ENCODE measurements at regions not wholly inside any gene's neighbourhood (a gene's known extent, or its start where the extent isn't known, plus 50 kb on each side); places are given as distances from the start of the nearest gene placed in this dataset.

DNA sequence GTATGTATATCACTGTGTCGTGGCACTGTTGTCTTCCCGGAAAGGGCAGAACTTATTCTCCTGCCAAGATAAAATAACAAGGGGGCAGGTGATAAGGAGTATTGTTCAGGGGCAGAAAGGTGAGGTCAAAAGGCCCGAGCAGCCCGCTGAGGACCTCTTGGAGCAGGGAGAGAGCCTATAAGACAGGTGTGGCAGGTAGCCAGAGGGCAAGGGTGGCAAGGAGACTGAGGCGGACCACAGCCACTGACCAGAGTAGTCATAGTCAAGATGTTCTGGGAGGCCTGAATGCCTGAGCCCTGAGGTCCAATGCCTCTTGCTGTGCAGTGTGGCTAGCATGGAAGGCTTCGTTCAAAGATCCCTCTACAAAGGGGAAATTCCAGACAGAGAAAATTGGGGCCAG lies 172.3 kb upstream of the CHRNA7 start:
- H3K27ac ChIP-seq: no peak overlapping the region
- no peak for ATAC-seq
- H3K36me3 ChIP-seq: no peaks in the 10 kb centered on the region
- intact Hi-C loops (cut with DNase I): no loop called here
- peaks cover 4% of the 10 kb centered on the region for H3K9me3 ChIP-seq
- H3K27me3 ChIP-seq: no peaks in the 10 kb centered on the region
- TF ChIP-seq CTCF (IDR thresholded peaks at IDR 0.05): no peak
- no peak overlapping the region for H3K4me3 ChIP-seq
- DNase-seq: no peak
- H3K4me1 ChIP-seq: no peaks in the 10 kb centered on the region

DNA sequence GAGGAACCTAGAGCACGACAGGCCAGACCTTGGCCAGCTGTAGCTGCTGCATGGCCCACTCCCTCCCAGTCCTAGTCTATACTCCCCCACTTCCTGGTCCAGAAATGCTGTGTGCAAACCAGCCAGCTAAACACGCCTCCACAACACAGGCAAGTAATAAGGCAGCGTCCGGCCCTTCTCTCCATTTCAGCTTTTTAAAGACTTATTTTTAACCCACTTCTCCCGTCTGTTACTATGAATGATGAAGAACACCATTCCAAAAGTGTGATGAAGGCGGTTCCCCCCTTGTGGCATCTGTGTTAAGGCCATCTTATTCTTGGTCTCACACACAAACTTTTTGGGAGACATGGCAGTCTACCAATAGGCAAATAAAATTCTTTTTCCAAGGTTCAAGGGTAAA lies 164.1 kb upstream of the CHRNA7 start:
- intact Hi-C loops (cut with DNase I): no loop called here
- Histone ChIP-seq H3K9me3 (no peaks in the 10 kb centered on the region), H3K27ac (no peak overlapping the region), H3K27me3 (no peaks in the 10 kb centered on the region), H3K36me3 (no peaks in the 10 kb centered on the region), H3K4me1 (peaks cover 7% of the 10 kb centered on the region), H3K4me3 (no peak overlapping the region)
- no peak for ATAC-seq
- no peak for DNase-seq
- no peak for TF ChIP-seq CTCF (IDR thresholded peaks at IDR 0.05)

DNA sequence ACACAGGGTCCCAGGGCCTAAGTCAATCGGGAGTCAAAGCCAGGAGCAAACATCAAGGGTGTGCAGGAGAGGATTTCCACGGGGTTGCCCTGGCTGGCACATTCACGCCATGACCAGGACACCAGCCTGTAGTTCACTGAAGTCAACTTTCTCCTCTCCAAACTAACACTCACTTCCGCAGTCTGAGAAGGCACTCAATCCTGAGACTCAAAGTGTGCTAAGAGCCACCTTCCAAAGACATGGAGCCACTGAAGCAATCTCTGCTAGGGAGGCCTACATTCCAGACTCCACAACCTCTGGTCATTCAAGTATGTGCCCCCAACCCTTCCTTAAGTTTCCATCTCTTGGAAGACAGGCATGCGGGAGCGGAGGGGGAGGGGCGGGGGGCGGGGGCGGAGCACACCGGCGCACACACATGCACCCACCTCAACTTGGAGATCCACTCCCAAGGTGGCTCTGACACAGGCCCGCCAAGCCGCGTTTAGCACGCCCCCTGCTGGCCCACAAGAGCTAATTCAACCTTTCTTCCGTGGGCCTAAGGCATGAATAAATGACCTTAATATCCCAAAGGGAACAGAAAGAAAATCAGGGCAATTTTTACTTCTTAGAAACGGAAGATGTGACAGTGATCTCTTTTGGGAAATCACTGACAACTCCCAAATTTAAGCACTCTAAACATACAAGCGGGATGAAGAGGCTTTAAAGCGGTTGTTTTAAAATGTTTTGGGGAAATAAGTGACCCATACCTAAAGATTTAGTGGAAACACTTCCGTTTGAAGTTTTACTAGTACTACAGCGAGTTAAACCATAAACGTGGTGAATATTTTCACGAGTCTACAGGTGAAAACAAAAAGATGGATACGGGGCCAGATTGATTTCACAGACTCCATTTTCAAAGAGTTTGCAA lies 162.5 kb upstream of the CHRNA7 start:
- Histone ChIP-seq H3K4me1 (peaks cover 7% of the 10 kb centered on the region), H3K27ac (no peak overlapping the region), H3K36me3 (no peaks in the 10 kb centered on the region), H3K9me3 (no peaks in the 10 kb centered on the region), H3K27me3 (no peaks in the 10 kb centered on the region), H3K4me3 (no peak overlapping the region)
- peak; percentile 87 for TF ChIP-seq CTCF (IDR thresholded peaks at IDR 0.05)
- DNase-seq: peak; percentile 73
- intact Hi-C loops (cut with DNase I): no loop called here
- peak; percentile 63 for ATAC-seq

- Histone ChIP-seq H3K4me3 (peak overlapping the region; percentile 39), H3K27me3 (no peaks in the 10 kb centered on the region), H3K9me3 (no peaks in the 10 kb centered on the region), H3K27ac (no peak overlapping the region), H3K36me3 (no peaks in the 10 kb centered on the region), H3K4me1 (peaks cover 7% of the 10 kb centered on the region)
- peak; percentile 2 for ATAC-seq
- TF ChIP-seq CTCF (IDR thresholded peaks at IDR 0.05): no peak
- intact Hi-C loops (cut with DNase I): no loop called here
- DNase-seq: no peak
These were observed 160.5 kb upstream of the CHRNA7 start for GRCh38 chr15:31869686-31870307.

DNA sequence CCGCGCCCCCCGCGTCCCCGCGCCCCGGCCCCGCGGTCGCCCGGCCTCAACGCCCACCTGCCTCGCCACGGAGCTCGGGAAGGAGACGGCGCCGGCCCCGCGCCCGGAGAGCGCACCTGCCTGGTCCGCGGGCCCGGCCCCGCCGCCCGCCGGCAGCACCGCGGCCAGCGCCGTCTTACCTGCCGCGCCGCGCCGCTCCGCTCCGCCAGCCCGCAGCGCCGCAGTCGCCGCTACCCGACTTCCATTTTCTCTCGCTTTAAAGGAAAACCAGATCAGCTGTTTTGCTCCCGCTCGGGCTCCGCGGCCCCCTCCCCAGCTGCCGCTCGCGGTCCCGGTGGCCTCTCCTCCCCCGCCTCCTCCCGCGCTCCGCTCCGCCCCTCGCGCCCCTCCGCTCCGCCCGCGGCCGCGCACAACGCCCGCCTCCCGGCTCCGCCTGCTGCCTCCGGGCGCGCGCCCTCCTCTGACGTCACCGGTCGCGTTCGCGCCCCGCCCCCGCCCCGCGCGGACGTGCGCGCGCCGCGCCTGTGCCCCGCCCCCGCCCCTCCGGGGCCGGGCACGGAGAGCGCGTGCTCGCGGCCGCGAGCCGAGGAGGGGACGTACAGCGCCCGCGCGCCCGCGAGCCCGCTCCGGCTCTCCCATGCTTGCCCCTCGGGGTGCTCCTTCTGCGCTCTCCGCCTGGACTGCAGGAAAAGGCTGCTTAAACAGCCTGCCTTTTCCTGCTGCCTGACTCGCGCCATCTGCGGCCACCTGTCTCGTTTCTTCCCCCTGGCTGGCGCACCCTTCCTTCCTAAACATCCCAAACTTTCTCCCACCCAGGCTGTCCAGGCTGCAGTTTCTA lies 159.8 kb upstream of the CHRNA7 start, which contains the start of gene OTUD7A:
TSS of gene OTUD7A (minus strand) at position 346 of the 838 bp plus-strand sequence.
- DNase-seq: peak; percentile 94
- Histone ChIP-seq H3K36me3 (no peaks in the 10 kb centered on the region), H3K27ac (peak within 1 kb of the TSS; percentile 70), H3K27me3 (no peaks in the 10 kb centered on the region), H3K4me1 (peaks cover 7% of the 10 kb centered on the region), H3K9me3 (no peaks in the 10 kb centered on the region), H3K4me3 (peak within 1 kb of the TSS; percentile 63)
- intact Hi-C loops (cut with DNase I): no loop called here
- TF ChIP-seq CTCF (IDR thresholded peaks at IDR 0.05): no peak
- ATAC-seq: peak; percentile 97
